ENCODE measurements at regions not wholly inside any gene's neighbourhood (a gene's known extent, or its start where the extent isn't known, plus 50 kb on each side); places are given as distances from the start of the nearest gene placed in this dataset.

DNA sequence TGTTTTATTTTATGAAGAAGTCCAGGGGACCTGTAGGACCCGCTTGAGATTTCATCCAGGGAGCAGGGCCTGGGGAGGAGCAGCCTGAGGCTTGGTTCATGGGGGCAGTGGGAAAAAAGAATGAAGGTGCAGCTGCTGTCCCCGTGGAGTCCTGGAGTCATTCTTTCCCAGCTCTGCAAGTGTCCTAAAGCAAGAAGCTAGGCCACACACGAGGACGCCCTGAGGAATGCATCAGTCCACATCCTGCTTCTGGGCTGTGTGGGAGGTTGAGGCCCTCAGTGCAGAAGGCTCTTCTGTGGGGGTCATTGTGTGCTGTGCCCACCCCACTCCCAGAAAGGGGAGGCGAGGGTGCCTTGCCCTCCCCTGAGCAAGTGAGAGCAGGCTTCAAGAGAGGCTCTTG is 179.9 kb upstream of the HS6ST1 start:
- Histone ChIP-seq H3K4me2 (no peak overlapping the region), H3K4me3 (no peak overlapping the region), H3K79me2 (ENCODE audit: low read depth) (no peaks in the 10 kb centered on the region), H3K9me2 (ENCODE audit: insufficient read depth) (no peaks in the 10 kb centered on the region), H3F3A (ENCODE audit: insufficient read depth, low read depth) (no peaks in the 10 kb centered on the region), H3K36me3 (ENCODE audit: low read depth) (no peaks in the 10 kb centered on the region), H3K27me3 (ENCODE audit: insufficient read depth, low read depth) (no peaks in the 10 kb centered on the region), H2AFZ (no peak overlapping the region), H3K9me3 (ENCODE audit: insufficient read depth, low read depth) (no peaks in the 10 kb centered on the region), H3K27ac (no peak overlapping the region), H3K4me1 (replicated peaks; ENCODE audit: insufficient read depth) (no peaks in the 10 kb centered on the region), H4K20me1 (ENCODE audit: insufficient read depth) (no peaks in the 10 kb centered on the region)
- ChIA-PET POLR2A (ENCODE audit: unreplicated experiment) (no interaction called here), CTCF (no interaction called here)
- intact Hi-C loops (cut with micrococcal nuclease; ENCODE audit: unreplicated experiment), result no loop called here
- DNase-seq, result no peak
- BruUV-seq (replicated peaks), result no TSS peak
- no peak for TF ChIP-seq EZH2 (IDR thresholded peaks at IDR 0.05; ENCODE audit: low read depth)
- TF ChIP-seq, protein P1, sequence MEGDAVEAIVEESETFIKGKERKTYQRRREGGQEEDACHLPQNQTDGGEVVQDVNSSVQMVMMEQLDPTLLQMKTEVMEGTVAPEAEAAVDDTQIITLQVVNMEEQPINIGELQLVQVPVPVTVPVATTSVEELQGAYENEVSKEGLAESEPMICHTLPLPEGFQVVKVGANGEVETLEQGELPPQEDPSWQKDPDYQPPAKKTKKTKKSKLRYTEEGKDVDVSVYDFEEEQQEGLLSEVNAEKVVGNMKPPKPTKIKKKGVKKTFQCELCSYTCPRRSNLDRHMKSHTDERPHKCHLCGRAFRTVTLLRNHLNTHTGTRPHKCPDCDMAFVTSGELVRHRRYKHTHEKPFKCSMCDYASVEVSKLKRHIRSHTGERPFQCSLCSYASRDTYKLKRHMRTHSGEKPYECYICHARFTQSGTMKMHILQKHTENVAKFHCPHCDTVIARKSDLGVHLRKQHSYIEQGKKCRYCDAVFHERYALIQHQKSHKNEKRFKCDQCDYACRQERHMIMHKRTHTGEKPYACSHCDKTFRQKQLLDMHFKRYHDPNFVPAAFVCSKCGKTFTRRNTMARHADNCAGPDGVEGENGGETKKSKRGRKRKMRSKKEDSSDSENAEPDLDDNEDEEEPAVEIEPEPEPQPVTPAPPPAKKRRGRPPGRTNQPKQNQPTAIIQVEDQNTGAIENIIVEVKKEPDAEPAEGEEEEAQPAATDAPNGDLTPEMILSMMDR (conservative IDR thresholded peaks at IDR 0.05), result no peak

DNA sequence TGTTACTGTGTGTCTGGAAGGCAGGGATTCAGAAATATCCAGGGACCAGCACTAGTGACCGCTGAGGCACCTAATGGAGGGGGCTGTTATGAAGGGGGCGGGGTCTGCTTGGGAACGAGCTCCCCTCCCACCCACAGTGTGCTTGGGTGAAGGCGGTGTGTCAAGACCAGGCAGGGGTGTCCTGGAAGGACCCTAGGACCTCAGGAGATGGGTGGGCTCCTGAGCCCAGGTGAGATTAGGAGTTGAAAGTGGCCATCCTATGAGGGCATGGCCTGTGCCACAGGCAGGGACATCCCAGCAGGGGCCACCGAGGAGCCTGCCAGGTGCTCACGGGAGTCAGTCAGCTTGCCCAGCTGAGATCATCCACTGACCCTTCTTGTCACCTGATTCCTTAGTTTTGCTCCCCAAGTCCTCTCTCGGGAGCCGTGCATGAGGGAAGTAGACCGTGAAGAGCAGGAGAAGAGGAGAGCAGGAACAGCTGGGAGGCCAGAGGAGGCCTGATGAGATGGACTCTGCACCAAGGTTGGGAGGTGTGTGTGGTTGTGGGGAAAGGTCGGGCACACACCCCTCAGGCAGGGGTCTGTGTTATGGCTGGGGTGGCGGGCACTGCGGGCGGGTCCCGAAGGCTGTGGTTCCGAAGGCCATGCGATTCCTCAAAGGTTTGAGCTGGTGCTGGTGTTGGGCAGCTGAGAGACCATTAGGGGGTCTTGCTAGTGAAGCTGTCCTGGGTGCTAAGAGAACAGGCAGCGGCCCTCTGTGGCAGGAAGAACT is 180.9 kb upstream of the HS6ST1 start:
- BruUV-seq (replicated peaks), result no TSS peak
- H4K20me1 ChIP-seq (ENCODE audit: insufficient read depth), result no peaks in the 10 kb centered on the region
- TF ChIP-seq, protein P1 (conservative IDR thresholded peaks at IDR 0.05), result no peak
- TF ChIP-seq EZH2 (IDR thresholded peaks at IDR 0.05; ENCODE audit: low read depth), result no peak
- H3K9me2 ChIP-seq (ENCODE audit: insufficient read depth), result no peaks in the 10 kb centered on the region
- no peaks in the 10 kb centered on the region for H3K79me2 ChIP-seq (ENCODE audit: low read depth)
- H3F3A ChIP-seq (ENCODE audit: insufficient read depth, low read depth), result no peaks in the 10 kb centered on the region
- no peaks in the 10 kb centered on the region for H3K27me3 ChIP-seq (ENCODE audit: insufficient read depth, low read depth)
- H3K4me1 ChIP-seq (replicated peaks; ENCODE audit: insufficient read depth), result no peaks in the 10 kb centered on the region
- CTCF ChIA-PET, result no interaction called here
- H2AFZ ChIP-seq, result no peak overlapping the region
- H3K36me3 ChIP-seq (ENCODE audit: low read depth), result no peaks in the 10 kb centered on the region
- DNase-seq, result no peak
- intact Hi-C loops (cut with micrococcal nuclease; ENCODE audit: unreplicated experiment), result no loop called here
- H3K4me2 ChIP-seq, result no peak overlapping the region
- no peak overlapping the region for H3K27ac ChIP-seq
- no peak overlapping the region for H3K4me3 ChIP-seq
- POLR2A ChIA-PET (ENCODE audit: unreplicated experiment), result no interaction called here
- no peaks in the 10 kb centered on the region for H3K9me3 ChIP-seq (ENCODE audit: insufficient read depth, low read depth)

DNA sequence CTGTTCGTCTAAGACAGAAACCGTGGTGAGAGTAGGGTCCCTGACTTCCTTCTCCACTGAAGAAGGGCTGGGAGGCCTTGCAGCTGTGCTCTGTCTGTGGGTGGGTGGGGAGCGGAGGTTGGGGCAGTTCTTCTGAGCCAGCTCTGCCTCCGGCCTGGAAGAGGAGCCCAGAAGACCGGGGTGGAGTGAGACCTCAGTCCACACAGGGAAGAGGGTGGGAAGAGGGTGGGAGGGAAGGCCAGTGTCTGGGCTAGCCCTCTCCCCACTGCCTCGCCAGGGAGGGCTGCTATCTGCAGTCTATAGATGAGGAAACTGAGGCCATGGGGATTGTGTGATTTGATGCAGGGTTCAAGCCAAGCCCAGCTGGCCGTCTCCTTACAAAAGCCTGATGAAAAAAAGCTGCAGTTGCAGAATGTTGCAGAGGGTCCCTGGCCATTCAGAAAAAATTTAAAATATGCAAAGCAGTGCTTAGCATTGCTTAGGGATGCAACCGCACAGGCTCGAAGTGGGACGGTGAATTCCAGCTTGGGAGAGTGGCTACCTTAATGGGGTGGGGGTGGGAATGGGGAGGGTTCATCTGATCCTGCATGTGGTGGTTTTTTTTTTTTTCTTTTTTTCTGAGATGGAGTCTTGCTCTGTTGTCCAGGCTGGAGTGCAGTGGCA is 181.6 kb upstream of the HS6ST1 start:
- H3K4me2 ChIP-seq, result no peak overlapping the region
- H3K27me3 ChIP-seq (ENCODE audit: insufficient read depth, low read depth), result no peaks in the 10 kb centered on the region
- no peak overlapping the region for H3K27ac ChIP-seq
- H3K79me2 ChIP-seq (ENCODE audit: low read depth), result no peaks in the 10 kb centered on the region
- no peak for TF ChIP-seq EZH2 (IDR thresholded peaks at IDR 0.05; ENCODE audit: low read depth)
- TF ChIP-seq, protein P1 (conservative IDR thresholded peaks at IDR 0.05), result no peak
- H2AFZ ChIP-seq, result no peak overlapping the region
- no peaks in the 10 kb centered on the region for H3K9me3 ChIP-seq (ENCODE audit: insufficient read depth, low read depth)
- no peaks in the 10 kb centered on the region for H4K20me1 ChIP-seq (ENCODE audit: insufficient read depth)
- no peaks in the 10 kb centered on the region for H3F3A ChIP-seq (ENCODE audit: insufficient read depth, low read depth)
- no TSS peak for BruUV-seq (replicated peaks)
- H3K36me3 ChIP-seq (ENCODE audit: low read depth), result no peaks in the 10 kb centered on the region
- ChIA-PET CTCF (no interaction called here), POLR2A (ENCODE audit: unreplicated experiment) (no interaction called here)
- intact Hi-C loops (cut with micrococcal nuclease; ENCODE audit: unreplicated experiment), result no loop called here
- no peaks in the 10 kb centered on the region for H3K4me1 ChIP-seq (replicated peaks; ENCODE audit: insufficient read depth)
- no peak overlapping the region for H3K4me3 ChIP-seq
- no peaks in the 10 kb centered on the region for H3K9me2 ChIP-seq (ENCODE audit: insufficient read depth)
- DNase-seq, result no peak
